GM12892 (cell line): ENCODE measurements at regions not wholly inside any gene's neighbourhood (a gene's known extent, or its start where the extent isn't known, plus 50 kb on each side); places are given as distances from the start of the nearest gene placed in this dataset.

ENCODE experiments used
- POLR2A ChIP-seq: IDR thresholded peaks from 2 replicates; pipeline ENCODE4 v1.6.1; 2011; ENCODE audit warnings: low read depth, low read length, control low read depth
- POLR2AphosphoS5 ChIP-seq: IDR thresholded peaks from 2 replicates; pipeline ENCODE4 v1.6.1; 2011; ENCODE audit warnings: low read depth, low read length, control low read depth
- TAF1 ChIP-seq: IDR thresholded peaks from 2 replicates; pipeline ENCODE4 v1.6.1; 2011; ENCODE audit warnings: low read depth, mild to moderate bottlenecking, control low read depth, low read length, borderline replicate concordance

GRCh38 chr7:52928591-52928990 is 106.8 kb upstream of the POM121L12 start:
- no peak for TF ChIP-seq POLR2A
- no peak for TF ChIP-seq POLR2AphosphoS5
- no peak for TF ChIP-seq TAF1
